ENCODE measurements at regions not wholly inside any gene's neighbourhood (a gene's known extent, or its start where the extent isn't known, plus 50 kb on each side); places are given as distances from the start of the nearest gene placed in this dataset.

- no peak for TF ChIP-seq EZH2phosphoT487 (IDR thresholded peaks at IDR 0.05; ENCODE audit: unreplicated experiment)
- TF ChIP-seq, protein P1, sequence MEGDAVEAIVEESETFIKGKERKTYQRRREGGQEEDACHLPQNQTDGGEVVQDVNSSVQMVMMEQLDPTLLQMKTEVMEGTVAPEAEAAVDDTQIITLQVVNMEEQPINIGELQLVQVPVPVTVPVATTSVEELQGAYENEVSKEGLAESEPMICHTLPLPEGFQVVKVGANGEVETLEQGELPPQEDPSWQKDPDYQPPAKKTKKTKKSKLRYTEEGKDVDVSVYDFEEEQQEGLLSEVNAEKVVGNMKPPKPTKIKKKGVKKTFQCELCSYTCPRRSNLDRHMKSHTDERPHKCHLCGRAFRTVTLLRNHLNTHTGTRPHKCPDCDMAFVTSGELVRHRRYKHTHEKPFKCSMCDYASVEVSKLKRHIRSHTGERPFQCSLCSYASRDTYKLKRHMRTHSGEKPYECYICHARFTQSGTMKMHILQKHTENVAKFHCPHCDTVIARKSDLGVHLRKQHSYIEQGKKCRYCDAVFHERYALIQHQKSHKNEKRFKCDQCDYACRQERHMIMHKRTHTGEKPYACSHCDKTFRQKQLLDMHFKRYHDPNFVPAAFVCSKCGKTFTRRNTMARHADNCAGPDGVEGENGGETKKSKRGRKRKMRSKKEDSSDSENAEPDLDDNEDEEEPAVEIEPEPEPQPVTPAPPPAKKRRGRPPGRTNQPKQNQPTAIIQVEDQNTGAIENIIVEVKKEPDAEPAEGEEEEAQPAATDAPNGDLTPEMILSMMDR (conservative IDR thresholded peaks at IDR 0.05; ENCODE audit: low read depth in 2 of 2): no peak
- TF ChIP-seq EZH2 (IDR thresholded peaks at IDR 0.05; ENCODE audit: low read depth, unreplicated experiment): no peak
- no peak for TF ChIP-seq STAT1 (IDR thresholded peaks at IDR 0.05; ENCODE audit: unreplicated experiment)
- TF ChIP-seq ZNF331 (CRISPR knock-in tag; IDR thresholded peaks at IDR 0.05; ENCODE audit: low read depth): no peak
- no peak for TF ChIP-seq CREB1 (CRISPR knock-in tag; IDR thresholded peaks at IDR 0.05; ENCODE audit: low read depth)
- TF ChIP-seq, protein P2, sequence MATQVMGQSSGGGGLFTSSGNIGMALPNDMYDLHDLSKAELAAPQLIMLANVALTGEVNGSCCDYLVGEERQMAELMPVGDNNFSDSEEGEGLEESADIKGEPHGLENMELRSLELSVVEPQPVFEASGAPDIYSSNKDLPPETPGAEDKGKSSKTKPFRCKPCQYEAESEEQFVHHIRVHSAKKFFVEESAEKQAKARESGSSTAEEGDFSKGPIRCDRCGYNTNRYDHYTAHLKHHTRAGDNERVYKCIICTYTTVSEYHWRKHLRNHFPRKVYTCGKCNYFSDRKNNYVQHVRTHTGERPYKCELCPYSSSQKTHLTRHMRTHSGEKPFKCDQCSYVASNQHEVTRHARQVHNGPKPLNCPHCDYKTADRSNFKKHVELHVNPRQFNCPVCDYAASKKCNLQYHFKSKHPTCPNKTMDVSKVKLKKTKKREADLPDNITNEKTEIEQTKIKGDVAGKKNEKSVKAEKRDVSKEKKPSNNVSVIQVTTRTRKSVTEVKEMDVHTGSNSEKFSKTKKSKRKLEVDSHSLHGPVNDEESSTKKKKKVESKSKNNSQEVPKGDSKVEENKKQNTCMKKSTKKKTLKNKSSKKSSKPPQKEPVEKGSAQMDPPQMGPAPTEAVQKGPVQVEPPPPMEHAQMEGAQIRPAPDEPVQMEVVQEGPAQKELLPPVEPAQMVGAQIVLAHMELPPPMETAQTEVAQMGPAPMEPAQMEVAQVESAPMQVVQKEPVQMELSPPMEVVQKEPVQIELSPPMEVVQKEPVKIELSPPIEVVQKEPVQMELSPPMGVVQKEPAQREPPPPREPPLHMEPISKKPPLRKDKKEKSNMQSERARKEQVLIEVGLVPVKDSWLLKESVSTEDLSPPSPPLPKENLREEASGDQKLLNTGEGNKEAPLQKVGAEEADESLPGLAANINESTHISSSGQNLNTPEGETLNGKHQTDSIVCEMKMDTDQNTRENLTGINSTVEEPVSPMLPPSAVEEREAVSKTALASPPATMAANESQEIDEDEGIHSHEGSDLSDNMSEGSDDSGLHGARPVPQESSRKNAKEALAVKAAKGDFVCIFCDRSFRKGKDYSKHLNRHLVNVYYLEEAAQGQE (IDR thresholded peaks at IDR 0.05; ENCODE audit: unreplicated experiment): no peak
- TF ChIP-seq POLR2AphosphoS5 (IDR thresholded peaks at IDR 0.05; ENCODE audit: low read depth): no peak
- no peak for TF ChIP-seq ZNF114 (CRISPR knock-in tag; IDR thresholded peaks at IDR 0.05)
These were observed 713.6 kb upstream of the POU3F3 start for GRCh38 chr2:104140361-104140760.
